Stimulated activated CD4-positive, alpha-beta T cell treated with anti-CD3 and anti-CD28 coated beads, Interleukin-15, amount 100 ng/mL, for 24 hours (primary cell): ENCODE measurements at regions not wholly inside any gene's neighbourhood (a gene's known extent, or its start where the extent isn't known, plus 50 kb on each side); places are given as distances from the start of the nearest gene placed in this dataset.
"Not testable (repeated sequence)": the region's sequence is repeated elsewhere in the genome, so short reads cannot be mapped to it uniquely, and the experiment has no call there.

Experiments used
- DNase-seq: peaks from one replicate; pipeline ENCODE4 v3.0.0-alpha.2; 2020

- no peak for DNase-seq
Observed at GRCh38 chr2:173673640-173674039, 291.5 kb downstream of the SP3 start.

- DNase-seq: no peak
Observed at GRCh38 chr2:173676647-173677046, 288.5 kb downstream of the SP3 start.

- no peak for DNase-seq
Observed at GRCh38 chr2:173678186-173678585, 287.0 kb downstream of the SP3 start.

- DNase-seq: no peak
Observed at GRCh38 chr2:173680574-173680973, 284.6 kb downstream of the SP3 start.

- DNase-seq: no peak
Observed at GRCh38 chr2:173681881-173682650, 283.1 kb downstream of the SP3 start.

- no peak for DNase-seq
Observed at GRCh38 chr2:173684896-173685459, 280.2 kb downstream of the SP3 start.

- DNase-seq: no peak
Observed at GRCh38 chr2:173690349-173690748, 274.8 kb downstream of the SP3 start.

- no peak for DNase-seq
Observed at GRCh38 chr2:173692068-173692467, 273.1 kb downstream of the SP3 start.

- no peak for DNase-seq
Observed at GRCh38 chr2:173693044-173693589, 272.1 kb downstream of the SP3 start.

GRCh38 chr2:173696274-173696673 is 268.9 kb downstream of the SP3 start:
- no peak for DNase-seq

- DNase-seq: no peak
Observed at GRCh38 chr2:173697929-173698328, 267.2 kb downstream of the SP3 start.

- no peak for DNase-seq
Observed at GRCh38 chr2:173705656-173706055, 259.5 kb downstream of the SP3 start.

GRCh38 chr2:173706936-173707335 is 258.2 kb downstream of the SP3 start:
- DNase-seq: no peak

GRCh38 chr2:173708806-173709205 is 256.4 kb downstream of the SP3 start:
- no peak for DNase-seq

GRCh38 chr2:173711816-173712215 is 253.4 kb downstream of the SP3 start:
- DNase-seq: no peak

GRCh38 chr2:173713904-173714555 is 251.1 kb downstream of the SP3 start:
- DNase-seq: no peak

GRCh38 chr2:173715441-173715840 is 249.7 kb downstream of the SP3 start:
- DNase-seq: no peak

- DNase-seq: no peak
Observed at GRCh38 chr2:173716458-173717052, 248.6 kb downstream of the SP3 start.

GRCh38 chr2:173719471-173719870 is 245.7 kb downstream of the SP3 start:
- no peak for DNase-seq

GRCh38 chr2:173720306-173720705 is 244.9 kb downstream of the SP3 start:
- DNase-seq: no peak

GRCh38 chr2:173734797-173735196 is 230.4 kb downstream of the SP3 start:
- DNase-seq: no peak

- not testable (repeated sequence) for DNase-seq
Observed at GRCh38 chr2:173737954-173738575, 227.1 kb downstream of the SP3 start.

- no peak for DNase-seq
Observed at GRCh38 chr2:173739006-173739405, 226.2 kb downstream of the SP3 start.
